ENCODE measurements at regions not wholly inside any gene's neighbourhood (a gene's known extent, or its start where the extent isn't known, plus 50 kb on each side); places are given as distances from the start of the nearest gene placed in this dataset.
"Not testable (repeated sequence)": the region's sequence is repeated elsewhere in the genome, so short reads cannot be mapped to it uniquely, and the experiment has no call there.

DNA sequence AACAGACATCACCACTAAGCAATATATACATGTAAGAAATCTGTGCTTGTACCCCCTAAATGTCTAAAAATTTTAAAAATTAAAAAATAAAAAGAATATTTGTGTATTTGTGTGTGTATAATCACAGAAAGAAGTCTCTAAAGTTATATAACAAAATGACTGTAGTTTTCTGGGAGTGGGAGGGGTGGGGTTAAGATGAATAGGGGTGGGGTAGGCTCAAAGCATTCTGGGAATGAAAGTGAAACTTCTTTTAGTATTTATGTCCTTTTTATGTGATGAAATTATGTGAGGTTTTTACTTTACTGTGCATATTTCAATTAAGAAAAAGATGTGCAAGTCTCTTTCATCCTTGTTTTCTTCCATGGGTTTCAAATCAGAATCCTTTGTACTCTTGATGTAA, 65.3 kb downstream of the FASLG start:
- Mint-ChIP-seq H3K4me3 (no peak overlapping the region), H3K9me3 (peaks cover 8% of the 10 kb centered on the region)
- DNase-seq (ENCODE audit: low read depth, low spot score), result no peak

DNA sequence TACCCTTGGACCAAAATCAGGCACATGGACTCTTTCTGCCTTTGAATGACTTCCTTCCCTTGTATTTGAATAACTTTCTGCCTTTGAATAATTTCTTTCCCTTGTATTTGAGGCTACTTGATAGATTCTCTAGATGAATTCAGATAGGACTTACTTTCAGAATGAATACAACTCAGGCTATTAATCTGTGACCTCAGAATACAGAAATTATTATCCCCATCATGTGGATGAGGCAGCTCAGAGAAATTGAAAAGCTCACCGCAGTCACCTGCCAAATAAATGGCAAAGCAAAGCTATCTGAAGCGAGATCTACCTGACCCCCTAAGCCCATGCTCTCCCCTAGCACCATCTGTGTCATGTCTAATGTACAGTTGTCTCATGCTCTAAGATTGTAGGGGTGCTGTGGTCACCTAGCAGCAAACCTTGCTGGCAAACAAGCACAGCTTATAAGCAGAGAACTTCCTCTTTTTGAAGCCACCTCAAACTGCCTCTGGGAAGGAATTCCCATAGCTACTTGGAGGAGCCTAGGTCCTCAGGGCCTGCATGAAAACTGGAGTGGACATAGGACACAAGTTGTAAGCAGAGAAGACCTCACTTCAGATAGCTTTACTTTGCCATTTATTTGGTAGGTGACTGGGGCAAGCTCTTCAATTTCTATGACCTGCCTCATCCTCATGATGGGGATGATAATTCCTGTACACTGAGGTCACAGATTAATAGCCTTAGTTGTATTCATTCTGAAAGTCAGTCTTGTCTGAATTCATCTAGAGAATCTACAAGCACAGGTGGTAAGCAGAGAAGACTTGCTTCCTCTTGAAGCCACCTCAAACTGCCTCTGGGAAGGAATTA, 66.1 kb downstream of the FASLG start:
- no peak overlapping the region for H3K4me3 Mint-ChIP-seq
- no peaks in the 10 kb centered on the region for H3K4me1 Mint-ChIP-seq

More for the DNA sequence above, 65.3 kb downstream of the FASLG start:
- TF ChIP-seq, protein P1, sequence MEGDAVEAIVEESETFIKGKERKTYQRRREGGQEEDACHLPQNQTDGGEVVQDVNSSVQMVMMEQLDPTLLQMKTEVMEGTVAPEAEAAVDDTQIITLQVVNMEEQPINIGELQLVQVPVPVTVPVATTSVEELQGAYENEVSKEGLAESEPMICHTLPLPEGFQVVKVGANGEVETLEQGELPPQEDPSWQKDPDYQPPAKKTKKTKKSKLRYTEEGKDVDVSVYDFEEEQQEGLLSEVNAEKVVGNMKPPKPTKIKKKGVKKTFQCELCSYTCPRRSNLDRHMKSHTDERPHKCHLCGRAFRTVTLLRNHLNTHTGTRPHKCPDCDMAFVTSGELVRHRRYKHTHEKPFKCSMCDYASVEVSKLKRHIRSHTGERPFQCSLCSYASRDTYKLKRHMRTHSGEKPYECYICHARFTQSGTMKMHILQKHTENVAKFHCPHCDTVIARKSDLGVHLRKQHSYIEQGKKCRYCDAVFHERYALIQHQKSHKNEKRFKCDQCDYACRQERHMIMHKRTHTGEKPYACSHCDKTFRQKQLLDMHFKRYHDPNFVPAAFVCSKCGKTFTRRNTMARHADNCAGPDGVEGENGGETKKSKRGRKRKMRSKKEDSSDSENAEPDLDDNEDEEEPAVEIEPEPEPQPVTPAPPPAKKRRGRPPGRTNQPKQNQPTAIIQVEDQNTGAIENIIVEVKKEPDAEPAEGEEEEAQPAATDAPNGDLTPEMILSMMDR (conservative IDR thresholded peaks at IDR 0.05), result no peak
- Mint-ChIP-seq H3K27ac (ENCODE audit: unreplicated experiment) (no peak overlapping the region), H3K4me1 (no peaks in the 10 kb centered on the region), H3K36me3 (ENCODE audit: low read depth) (peaks cover 11% of the 10 kb centered on the region), H3K27me3 (ENCODE audit: low read depth) (no peaks in the 10 kb centered on the region)

DNA sequence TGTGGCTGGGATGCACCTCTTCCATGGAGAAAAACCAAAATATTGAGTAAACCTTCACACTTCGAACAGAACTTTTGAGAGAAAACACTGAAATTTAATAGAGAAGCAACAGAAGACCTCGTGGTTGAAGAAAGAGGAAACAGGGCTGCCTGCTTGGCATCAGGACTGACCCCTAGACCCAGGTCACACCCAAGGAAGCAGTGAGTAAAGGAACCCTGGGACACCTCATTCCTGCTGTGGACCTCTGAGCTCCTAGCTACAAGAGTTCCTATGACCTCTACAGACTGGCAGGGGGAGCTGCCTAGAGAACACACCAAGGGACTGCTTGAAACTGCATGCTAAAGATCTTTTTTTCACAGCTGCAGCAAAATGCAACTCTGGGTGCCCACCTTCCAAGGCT, 67.8 kb downstream of the FASLG start:
- Mint-ChIP-seq H3K4me3 (no peak overlapping the region), H3K27ac (ENCODE audit: unreplicated experiment) (no peak overlapping the region), H3K36me3 (ENCODE audit: low read depth) (peaks cover 15% of the 10 kb centered on the region), H3K4me1 (no peaks in the 10 kb centered on the region), H3K27me3 (ENCODE audit: low read depth) (no peaks in the 10 kb centered on the region), H3K9me3 (peaks cover 12% of the 10 kb centered on the region)
- TF ChIP-seq, protein P1 (conservative IDR thresholded peaks at IDR 0.05), result no peak
- DNase-seq (ENCODE audit: low read depth, low spot score), result no peak

More for the DNA sequence above, 66.1 kb downstream of the FASLG start:
- DNase-seq (ENCODE audit: low read depth, low spot score), result no peak
- Mint-ChIP-seq H3K27me3 (ENCODE audit: low read depth) (no peaks in the 10 kb centered on the region), H3K9me3 (peaks cover 8% of the 10 kb centered on the region), H3K36me3 (ENCODE audit: low read depth) (peaks cover 11% of the 10 kb centered on the region), H3K27ac (ENCODE audit: unreplicated experiment) (no peak overlapping the region)
- TF ChIP-seq, protein P1 (conservative IDR thresholded peaks at IDR 0.05), result no peak

DNA sequence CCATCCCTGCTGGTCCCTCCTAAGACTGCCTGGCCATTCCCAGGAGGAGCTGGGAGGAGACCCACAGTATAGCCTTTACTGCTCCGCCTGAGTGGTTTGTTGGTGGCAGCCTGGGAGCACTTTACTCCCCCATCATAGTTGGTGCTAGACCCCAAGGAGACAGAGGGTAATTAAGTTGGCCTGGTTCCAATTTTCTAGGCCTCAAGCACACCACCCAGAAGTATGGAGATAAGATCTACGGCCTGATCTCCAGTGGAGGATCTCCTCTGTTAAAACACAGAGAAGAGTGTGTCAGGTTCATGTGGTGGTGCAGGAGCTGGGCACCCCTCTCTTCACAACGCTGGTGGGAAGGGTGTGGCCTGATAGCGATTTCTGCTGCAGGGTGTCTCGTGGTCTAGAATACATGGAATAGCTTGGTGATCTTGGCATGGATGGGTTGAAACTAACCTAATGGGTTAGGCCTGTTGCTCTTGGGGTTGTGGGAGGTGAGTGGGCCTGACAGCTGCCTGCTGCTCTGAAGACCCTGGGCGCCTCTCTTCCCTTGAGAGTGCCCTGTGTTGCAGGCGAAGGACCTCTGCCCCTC, 68.5 kb downstream of the FASLG start:
- Mint-ChIP-seq H3K36me3 (ENCODE audit: low read depth) (peaks cover 18% of the 10 kb centered on the region), H3K4me3 (no peak overlapping the region), H3K9me3 (peaks cover 12% of the 10 kb centered on the region), H3K27me3 (ENCODE audit: low read depth) (no peaks in the 10 kb centered on the region), H3K27ac (ENCODE audit: unreplicated experiment) (no peak overlapping the region), H3K4me1 (no peaks in the 10 kb centered on the region)
- TF ChIP-seq, protein P1 (conservative IDR thresholded peaks at IDR 0.05), result no peak
- DNase-seq (ENCODE audit: low read depth, low spot score), result no peak

DNA sequence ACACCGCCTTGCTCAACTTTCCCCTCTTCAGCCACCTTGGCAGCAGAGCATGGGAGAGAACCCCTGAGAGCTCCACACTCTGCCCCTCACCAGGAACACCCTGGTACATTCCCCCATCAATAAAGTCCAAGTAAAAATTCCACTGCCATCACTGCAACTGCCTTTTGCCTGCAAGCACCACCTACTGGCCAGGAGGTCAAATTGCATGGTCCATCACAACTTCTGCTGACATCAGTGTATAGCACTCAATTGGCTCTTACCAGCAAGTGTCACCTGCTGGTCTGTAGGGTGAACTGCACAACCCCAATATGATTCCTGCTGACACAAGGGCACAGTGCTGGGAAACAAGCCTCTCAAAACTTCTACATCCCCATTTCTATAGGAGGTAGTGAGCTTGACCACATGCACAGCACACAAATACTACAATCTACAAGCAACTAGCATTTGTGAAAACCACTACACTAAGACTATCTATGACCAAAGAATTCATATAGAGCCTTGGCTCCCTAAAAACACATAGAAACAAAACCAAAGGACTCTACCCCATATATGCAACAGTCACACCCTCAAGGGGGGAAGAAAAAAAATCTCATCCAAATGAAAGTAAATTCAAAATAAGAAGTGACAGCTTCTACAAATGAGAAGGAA, 69.2 kb downstream of the FASLG start:
- no peaks in the 10 kb centered on the region for H3K4me1 Mint-ChIP-seq
- TF ChIP-seq, protein P1 (conservative IDR thresholded peaks at IDR 0.05), result peak; percentile 58
- H3K27ac Mint-ChIP-seq (ENCODE audit: unreplicated experiment), result no peak overlapping the region
- DNase-seq (ENCODE audit: low read depth, low spot score), result no peak
- H3K9me3 Mint-ChIP-seq, result peaks cover 17% of the 10 kb centered on the region
- H3K36me3 Mint-ChIP-seq (ENCODE audit: low read depth), result peaks cover 20% of the 10 kb centered on the region
- H3K27me3 Mint-ChIP-seq (ENCODE audit: low read depth), result no peaks in the 10 kb centered on the region
- H3K4me3 Mint-ChIP-seq, result no peak overlapping the region

DNA sequence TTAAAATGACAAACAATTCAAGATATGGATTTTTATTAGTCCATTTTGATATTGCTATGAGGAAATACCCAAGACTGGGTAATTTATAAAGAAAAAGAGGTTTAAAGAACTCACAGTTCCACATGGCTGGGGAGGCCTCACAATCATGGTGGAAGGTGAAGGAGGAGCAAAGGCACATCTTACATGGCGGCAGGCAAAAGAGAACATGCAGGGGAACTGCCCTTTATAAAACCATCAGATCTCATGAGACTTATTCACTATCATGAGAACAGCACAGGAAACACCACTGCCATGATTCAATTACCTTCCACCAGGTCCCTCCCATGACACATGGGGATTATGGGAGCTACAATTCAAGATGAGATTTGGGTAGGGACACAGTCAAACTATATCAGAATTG, 69.8 kb downstream of the FASLG start:
- H3K27me3 Mint-ChIP-seq (ENCODE audit: low read depth); H3K4me3 Mint-ChIP-seq; H3K27ac Mint-ChIP-seq (ENCODE audit: unreplicated experiment); H3K4me1 Mint-ChIP-seq; DNase-seq (ENCODE audit: low read depth, low spot score): not testable (repeated sequence)
- Mint-ChIP-seq H3K9me3 (peaks cover 17% of the 10 kb centered on the region), H3K36me3 (ENCODE audit: low read depth) (peaks cover 20% of the 10 kb centered on the region)

Data from neural crest cell (in vitro differentiated cells).